ENCODE measurements at regions not wholly inside any gene's neighbourhood (a gene's known extent, or its start where the extent isn't known, plus 50 kb on each side); places are given as distances from the start of the nearest gene placed in this dataset.

GRCh38 chr13:84831666-84832657, 949.7 kb upstream of the SLITRK1 start:
- TF ChIP-seq POLR2AphosphoS5 (IDR thresholded peaks at IDR 0.05), result no peak
- TF ChIP-seq, protein P1, sequence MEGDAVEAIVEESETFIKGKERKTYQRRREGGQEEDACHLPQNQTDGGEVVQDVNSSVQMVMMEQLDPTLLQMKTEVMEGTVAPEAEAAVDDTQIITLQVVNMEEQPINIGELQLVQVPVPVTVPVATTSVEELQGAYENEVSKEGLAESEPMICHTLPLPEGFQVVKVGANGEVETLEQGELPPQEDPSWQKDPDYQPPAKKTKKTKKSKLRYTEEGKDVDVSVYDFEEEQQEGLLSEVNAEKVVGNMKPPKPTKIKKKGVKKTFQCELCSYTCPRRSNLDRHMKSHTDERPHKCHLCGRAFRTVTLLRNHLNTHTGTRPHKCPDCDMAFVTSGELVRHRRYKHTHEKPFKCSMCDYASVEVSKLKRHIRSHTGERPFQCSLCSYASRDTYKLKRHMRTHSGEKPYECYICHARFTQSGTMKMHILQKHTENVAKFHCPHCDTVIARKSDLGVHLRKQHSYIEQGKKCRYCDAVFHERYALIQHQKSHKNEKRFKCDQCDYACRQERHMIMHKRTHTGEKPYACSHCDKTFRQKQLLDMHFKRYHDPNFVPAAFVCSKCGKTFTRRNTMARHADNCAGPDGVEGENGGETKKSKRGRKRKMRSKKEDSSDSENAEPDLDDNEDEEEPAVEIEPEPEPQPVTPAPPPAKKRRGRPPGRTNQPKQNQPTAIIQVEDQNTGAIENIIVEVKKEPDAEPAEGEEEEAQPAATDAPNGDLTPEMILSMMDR (IDR thresholded peaks at IDR 0.05), result no peak
- TF ChIP-seq EP300 (IDR thresholded peaks at IDR 0.05), result no peak
